ENCODE measurements at regions not wholly inside any gene's neighbourhood (a gene's known extent, or its start where the extent isn't known, plus 50 kb on each side); places are given as distances from the start of the nearest gene placed in this dataset.

GRCh38 chr12:131345521-131346436 is 365.1 kb upstream of the SFSWAP start:
- Histone ChIP-seq H3K9me3 (ENCODE audit: low read depth, low read length) (no peaks in the 10 kb centered on the region), H3K4me3 (ENCODE audit: low read length) (no peak overlapping the region), H3K27me3 (ENCODE audit: insufficient read depth, low read length) (no peaks in the 10 kb centered on the region), H3K4me1 (ENCODE audit: insufficient read depth, low read length) (no peaks in the 10 kb centered on the region)

- Histone ChIP-seq H3K4me3 (ENCODE audit: low read length) (no peak overlapping the region), H3K4me1 (ENCODE audit: insufficient read depth, low read length) (no peaks in the 10 kb centered on the region), H3K27me3 (ENCODE audit: insufficient read depth, low read length) (no peaks in the 10 kb centered on the region), H3K9me3 (ENCODE audit: low read depth, low read length) (no peaks in the 10 kb centered on the region)
These were observed 364.1 kb upstream of the SFSWAP start for GRCh38 chr12:131346555-131347344.

GRCh38 chr12:131347345-131347714 is 363.6 kb upstream of the SFSWAP start:
- no peak overlapping the region for H3K4me3 ChIP-seq (ENCODE audit: low read length)
- no peaks in the 10 kb centered on the region for H3K9me3 ChIP-seq (ENCODE audit: low read depth, low read length)
- H3K27me3 ChIP-seq (ENCODE audit: insufficient read depth, low read length) = no peaks in the 10 kb centered on the region
- H3K4me1 ChIP-seq (ENCODE audit: insufficient read depth, low read length) = no peaks in the 10 kb centered on the region

- H3K4me3 ChIP-seq (ENCODE audit: low read length) = no peak overlapping the region
- no peaks in the 10 kb centered on the region for H3K27me3 ChIP-seq (ENCODE audit: insufficient read depth, low read length)
- H3K9me3 ChIP-seq (ENCODE audit: low read depth, low read length) = no peaks in the 10 kb centered on the region
- H3K4me1 ChIP-seq (ENCODE audit: insufficient read depth, low read length) = no peaks in the 10 kb centered on the region
These were observed 363.2 kb upstream of the SFSWAP start for GRCh38 chr12:131347732-131348131.

GRCh38 chr12:131348231-131348630 is 362.7 kb upstream of the SFSWAP start:
- Histone ChIP-seq H3K4me3 (ENCODE audit: low read length) (no peak overlapping the region), H3K9me3 (ENCODE audit: low read depth, low read length) (no peaks in the 10 kb centered on the region), H3K27me3 (ENCODE audit: insufficient read depth, low read length) (no peaks in the 10 kb centered on the region), H3K4me1 (ENCODE audit: insufficient read depth, low read length) (no peaks in the 10 kb centered on the region)

GRCh38 chr12:131348646-131349045 is 362.2 kb upstream of the SFSWAP start:
- H3K4me1 ChIP-seq (ENCODE audit: insufficient read depth, low read length) = no peaks in the 10 kb centered on the region
- no peaks in the 10 kb centered on the region for H3K9me3 ChIP-seq (ENCODE audit: low read depth, low read length)
- no peak overlapping the region for H3K4me3 ChIP-seq (ENCODE audit: low read length)
- H3K27me3 ChIP-seq (ENCODE audit: insufficient read depth, low read length) = no peaks in the 10 kb centered on the region

- no peaks in the 10 kb centered on the region for H3K9me3 ChIP-seq (ENCODE audit: low read depth, low read length)
- H3K4me1 ChIP-seq (ENCODE audit: insufficient read depth, low read length) = no peaks in the 10 kb centered on the region
- no peak overlapping the region for H3K4me3 ChIP-seq (ENCODE audit: low read length)
- no peaks in the 10 kb centered on the region for H3K27me3 ChIP-seq (ENCODE audit: insufficient read depth, low read length)
These were observed 361.3 kb upstream of the SFSWAP start for GRCh38 chr12:131349397-131350127.

GRCh38 chr12:131350943-131351318 is 360.0 kb upstream of the SFSWAP start:
- no peaks in the 10 kb centered on the region for H3K27me3 ChIP-seq (ENCODE audit: insufficient read depth, low read length)
- H3K9me3 ChIP-seq (ENCODE audit: low read depth, low read length) = no peaks in the 10 kb centered on the region
- no peak overlapping the region for H3K4me3 ChIP-seq (ENCODE audit: low read length)
- H3K4me1 ChIP-seq (ENCODE audit: insufficient read depth, low read length) = no peaks in the 10 kb centered on the region

GRCh38 chr12:131351319-131352028 is 359.4 kb upstream of the SFSWAP start:
- no peaks in the 10 kb centered on the region for H3K4me1 ChIP-seq (ENCODE audit: insufficient read depth, low read length)

GRCh38 chr12:131352296-131352900 is 358.5 kb upstream of the SFSWAP start:
- H3K4me3 ChIP-seq (ENCODE audit: low read length) = no peak overlapping the region
- H3K4me1 ChIP-seq (ENCODE audit: insufficient read depth, low read length) = no peaks in the 10 kb centered on the region
- no peaks in the 10 kb centered on the region for H3K9me3 ChIP-seq (ENCODE audit: low read depth, low read length)
- H3K27me3 ChIP-seq (ENCODE audit: insufficient read depth, low read length) = no peaks in the 10 kb centered on the region

More at GRCh38 chr12:131351319-131352028, 359.4 kb upstream of the SFSWAP start:
- Histone ChIP-seq H3K9me3 (ENCODE audit: low read depth, low read length) (no peaks in the 10 kb centered on the region), H3K4me3 (ENCODE audit: low read length) (no peak overlapping the region), H3K27me3 (ENCODE audit: insufficient read depth, low read length) (no peaks in the 10 kb centered on the region)

GRCh38 chr12:131353376-131353775 is 357.5 kb upstream of the SFSWAP start:
- H3K27me3 ChIP-seq (ENCODE audit: insufficient read depth, low read length) = no peaks in the 10 kb centered on the region
- H3K4me1 ChIP-seq (ENCODE audit: insufficient read depth, low read length) = no peaks in the 10 kb centered on the region
- no peak overlapping the region for H3K4me3 ChIP-seq (ENCODE audit: low read length)
- no peaks in the 10 kb centered on the region for H3K9me3 ChIP-seq (ENCODE audit: low read depth, low read length)

- Histone ChIP-seq H3K4me1 (ENCODE audit: insufficient read depth, low read length) (no peaks in the 10 kb centered on the region), H3K4me3 (ENCODE audit: low read length) (no peak overlapping the region), H3K27me3 (ENCODE audit: insufficient read depth, low read length) (no peaks in the 10 kb centered on the region), H3K9me3 (ENCODE audit: low read depth, low read length) (no peaks in the 10 kb centered on the region)
These were observed 357.1 kb upstream of the SFSWAP start for GRCh38 chr12:131353826-131354225.

GRCh38 chr12:131355361-131356245 is 355.3 kb upstream of the SFSWAP start:
- Histone ChIP-seq H3K4me3 (ENCODE audit: low read length) (no peak overlapping the region), H3K9me3 (ENCODE audit: low read depth, low read length) (no peaks in the 10 kb centered on the region), H3K27me3 (ENCODE audit: insufficient read depth, low read length) (no peaks in the 10 kb centered on the region), H3K4me1 (ENCODE audit: insufficient read depth, low read length) (no peaks in the 10 kb centered on the region)

All from mononuclear cell (primary cell).